ENCODE measurements at regions not wholly inside any gene's neighbourhood (a gene's known extent, or its start where the extent isn't known, plus 50 kb on each side); places are given as distances from the start of the nearest gene placed in this dataset.

- no peaks in the 10 kb centered on the region for H3K79me2 ChIP-seq (ENCODE audit: insufficient read depth, low read length)
- intact Hi-C loops (cut with micrococcal nuclease), result no loop called here
- RAD21 ChIA-PET (ENCODE audit: low non-redundant PET in 1 of 2, low total read pairs in 2 of 2, uncharacterized antibody in 2 of 2, unreplicated experiment in 2 of 2), result no interaction called here
- no TSS peak for BruUV-seq (replicated peaks)
- H3K9me2 ChIP-seq (ENCODE audit: insufficient read depth), result no peaks in the 10 kb centered on the region
- TF ChIP-seq JUND (IDR thresholded peaks at IDR 0.05) (no peak), EZH2phosphoT487 (IDR thresholded peaks at IDR 0.05; ENCODE audit: borderline replicate concordance) (no peak), SIN3A (IDR thresholded peaks at IDR 0.05; ENCODE audit: low read depth) (no peak), RAD21 (IDR thresholded peaks at IDR 0.05; ENCODE audit: low read depth) (no peak), EGR1 (IDR thresholded peaks at IDR 0.05; ENCODE audit: low read depth) (no peak), POLR2A (IDR thresholded peaks at IDR 0.05; ENCODE audit: borderline replicate concordance, extremely low read depth, insufficient read depth, insufficient read length) (no peak), ATF3 (IDR thresholded peaks at IDR 0.05) (no peak), TCF7L2 (IDR thresholded peaks at IDR 0.05; ENCODE audit: borderline replicate concordance, extremely low read depth, insufficient read depth, insufficient read length) (no peak), EZH2 (IDR thresholded peaks at IDR 0.05) (no peak), POLR2AphosphoS5 (IDR thresholded peaks at IDR 0.05; ENCODE audit: low read depth, low read length) (no peak), CBX3 (IDR thresholded peaks at IDR 0.05; ENCODE audit: low read depth) (no peak), REST (IDR thresholded peaks at IDR 0.05; ENCODE audit: low read depth) (no peak), SRF (IDR thresholded peaks at IDR 0.05; ENCODE audit: low read depth) (no peak)
- TF ChIP-seq, protein P1, sequence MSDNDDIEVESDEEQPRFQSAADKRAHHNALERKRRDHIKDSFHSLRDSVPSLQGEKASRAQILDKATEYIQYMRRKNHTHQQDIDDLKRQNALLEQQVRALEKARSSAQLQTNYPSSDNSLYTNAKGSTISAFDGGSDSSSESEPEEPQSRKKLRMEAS (IDR thresholded peaks at IDR 0.05), result no peak
- H3K27me3 ChIP-seq (ENCODE audit: insufficient read depth, low read length), result no peaks in the 10 kb centered on the region
- H3K9ac ChIP-seq (ENCODE audit: low read length), result no peak overlapping the region
- no peaks in the 10 kb centered on the region for H3K4me1 ChIP-seq (ENCODE audit: control insufficient read depth in 1 of 2, insufficient read depth in 2 of 2, low read length in 2 of 2)
- POLR2A ChIA-PET, result no interaction called here
- no peak overlapping the region for H3K4me3 ChIP-seq (replicated peaks in 1 of 2; ENCODE audit: low read depth in 1 of 2, low read length in 2 of 2)
- peaks cover 0 to 18% of the 10 kb centered on the region in 2 experiments; a peak in 2 of 4 replicates for H3K9me3 ChIP-seq (ENCODE audit: control insufficient read depth in 1 of 2, insufficient read depth in 1 of 2, low read depth in 1 of 2, low read length in 2 of 2)
- H3K36me3 ChIP-seq (ENCODE audit: control insufficient read depth in 1 of 2, insufficient read depth in 2 of 2, low read length in 2 of 2), result no peaks in the 10 kb centered on the region
- CTCF ChIA-PET, result no interaction called here
- H2AFZ ChIP-seq (ENCODE audit: low read depth, low read length, poor library complexity, severe bottlenecking), result no peak overlapping the region
- no peak overlapping the region for H3K27ac ChIP-seq (ENCODE audit: low read depth, low read length)
- ATAC-seq (no peak), DNase-seq (ENCODE audit: low read depth, low spot score) (no peak)
- H4K20me1 ChIP-seq (ENCODE audit: insufficient read depth), result no peaks in the 10 kb centered on the region
- no peak overlapping the region for H3K4me2 ChIP-seq (ENCODE audit: low read length)
Observed at GRCh38 chr10:36669615-36670352, 455.6 kb upstream of the ANKRD30A start.
